GM12891 (cell line): ENCODE measurements at regions not wholly inside any gene's neighbourhood (a gene's known extent, or its start where the extent isn't known, plus 50 kb on each side); places are given as distances from the start of the nearest gene placed in this dataset.

ENCODE experiments used
- PAX5 ChIP-seq: IDR thresholded peaks from 2 replicates; pipeline ENCODE4 v1.6.1; 2011; ENCODE audit warnings: low read length, moderate library complexity, mild to moderate bottlenecking; ENCODE audit not compliant: insufficient read depth, severe bottlenecking
- POLR2A ChIP-seq: IDR thresholded peaks from 2 replicates; pipeline ENCODE4 v1.6.1; 2011; ENCODE audit warnings: low read depth, low read length, control low read depth
- POLR2AphosphoS5 ChIP-seq: IDR thresholded peaks from 2 replicates; pipeline ENCODE4 v1.6.1; 2011; ENCODE audit warnings: low read depth, low read length, control low read depth

DNA sequence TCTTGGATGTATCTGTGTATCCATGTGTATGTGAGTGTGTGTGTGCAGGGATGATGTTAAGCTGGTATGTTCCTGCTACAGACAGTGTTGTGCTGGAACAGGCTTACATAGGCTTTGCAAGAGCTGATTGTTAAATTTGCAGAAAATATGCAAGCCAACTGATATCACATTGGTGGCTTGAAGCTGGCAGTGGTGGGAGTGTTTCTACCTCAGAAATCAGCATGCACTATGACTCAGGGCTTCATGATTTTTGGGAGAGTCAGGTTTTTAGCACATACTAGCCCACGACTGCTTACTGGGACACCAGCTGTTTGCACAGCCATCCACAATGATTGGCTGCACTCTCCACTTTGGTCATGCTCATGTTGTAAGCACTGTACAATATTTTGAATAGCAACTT is 261.8 kb downstream of the DHX15 start:
- TF ChIP-seq PAX5 (no peak), POLR2AphosphoS5 (no peak), POLR2A (no peak)
